Erythroblast (primary cell): ENCODE measurements at regions not wholly inside any gene's neighbourhood (a gene's known extent, or its start where the extent isn't known, plus 50 kb on each side); places are given as distances from the start of the nearest gene placed in this dataset.

Experiments
- GATA1 ChIP-seq: IDR thresholded peaks from 2 replicates; pipeline ENCODE4 v1.6.1; 2011; ENCODE audit warnings: low read depth, mild to moderate bottlenecking, control low read depth, low read length, moderate library complexity
- POLR2A ChIP-seq: IDR thresholded peaks from 2 replicates; pipeline ENCODE4 v1.6.1; 2011; ENCODE audit warnings: mild to moderate bottlenecking, low read length

GRCh38 chr12:77153706-77154105 lies 88.3 kb upstream of the E2F7 start:
- TF ChIP-seq POLR2A (no peak), GATA1 (no peak)
